CD4-positive, alpha-beta T cell treated with Interleukin-15 for 1 hour (primary cell): ENCODE measurements at regions not wholly inside any gene's neighbourhood (a gene's known extent, or its start where the extent isn't known, plus 50 kb on each side); places are given as distances from the start of the nearest gene placed in this dataset.

Experiments used
- DNase-seq: peaks from one replicate; pipeline ENCODE4 v3.0.0-alpha.2; 2020

- DNase-seq = no peak
Measured at GRCh38 chr9:108166519-108166918, 677.0 kb upstream of the KLF4 start.

DNA sequence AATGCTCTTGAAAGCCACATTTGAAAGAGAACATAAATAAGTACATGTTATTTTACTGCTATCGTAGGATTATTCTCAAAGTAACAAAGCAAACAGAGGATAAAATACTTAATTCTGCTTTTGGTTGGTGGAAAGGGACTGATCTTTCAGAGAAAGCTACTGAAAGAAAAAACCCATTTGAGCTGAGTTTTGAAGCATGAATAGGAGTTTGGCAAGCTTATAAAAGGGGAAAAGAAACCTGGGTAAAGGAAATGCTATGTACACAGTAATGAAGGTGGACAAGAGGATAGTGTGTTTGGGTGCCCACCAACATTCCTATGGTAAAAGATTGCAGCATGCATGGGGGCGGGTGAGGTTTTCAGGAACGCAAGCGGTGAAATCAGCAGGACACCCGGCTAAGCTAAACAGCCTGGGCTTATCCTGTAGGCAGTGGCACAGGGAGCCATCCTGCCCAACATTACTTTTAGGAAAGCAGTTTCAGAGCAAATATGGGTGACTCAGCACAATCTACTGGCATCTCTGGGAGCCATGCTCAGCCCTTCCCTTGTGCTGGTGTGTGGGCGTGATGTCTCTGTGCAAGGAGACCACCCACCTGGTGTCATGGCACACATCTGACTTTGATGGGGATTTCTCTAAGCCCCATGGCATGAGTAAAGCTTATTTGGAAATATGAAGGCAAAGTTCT lies 673.9 kb upstream of the KLF4 start:
- DNase-seq = no peak

- no peak for DNase-seq
Measured at GRCh38 chr9:108162664-108163063, 673.1 kb upstream of the KLF4 start.

GRCh38 chr9:108161503-108161902 lies 671.9 kb upstream of the KLF4 start:
- DNase-seq = no peak

DNA sequence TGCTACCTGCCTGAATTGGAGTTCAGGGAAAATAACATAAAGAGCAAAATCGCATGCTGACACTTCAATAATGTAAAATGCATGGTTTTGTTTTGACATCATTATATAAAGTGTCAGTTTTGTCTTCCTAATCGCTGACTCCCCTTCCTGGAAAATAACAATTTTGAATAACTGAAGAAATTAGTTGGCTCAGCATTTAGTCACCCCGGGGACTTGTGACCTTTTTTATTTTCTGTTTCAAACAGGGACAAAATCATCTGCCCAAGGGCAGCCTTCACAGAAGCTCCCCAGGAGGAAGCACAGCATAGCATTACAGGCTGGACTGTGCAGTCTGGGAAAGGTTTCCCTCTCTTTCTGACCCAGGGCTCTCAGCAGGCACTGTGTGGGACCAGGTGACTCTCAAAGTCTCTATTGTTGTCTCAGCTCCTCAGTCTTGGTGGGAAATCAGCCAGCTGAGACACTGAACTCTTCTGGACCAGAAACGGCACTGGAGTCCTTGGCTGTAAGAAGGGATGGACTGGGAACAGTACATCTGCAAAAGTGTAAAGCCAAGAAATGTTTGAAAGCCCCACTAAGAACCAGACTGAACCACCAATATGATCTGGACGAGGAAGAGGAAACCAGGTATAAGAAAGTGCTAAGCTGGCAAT lies 671.3 kb upstream of the KLF4 start:
- DNase-seq = no peak

- no peak for DNase-seq
Measured at GRCh38 chr9:108160039-108160438, 670.5 kb upstream of the KLF4 start.

DNA sequence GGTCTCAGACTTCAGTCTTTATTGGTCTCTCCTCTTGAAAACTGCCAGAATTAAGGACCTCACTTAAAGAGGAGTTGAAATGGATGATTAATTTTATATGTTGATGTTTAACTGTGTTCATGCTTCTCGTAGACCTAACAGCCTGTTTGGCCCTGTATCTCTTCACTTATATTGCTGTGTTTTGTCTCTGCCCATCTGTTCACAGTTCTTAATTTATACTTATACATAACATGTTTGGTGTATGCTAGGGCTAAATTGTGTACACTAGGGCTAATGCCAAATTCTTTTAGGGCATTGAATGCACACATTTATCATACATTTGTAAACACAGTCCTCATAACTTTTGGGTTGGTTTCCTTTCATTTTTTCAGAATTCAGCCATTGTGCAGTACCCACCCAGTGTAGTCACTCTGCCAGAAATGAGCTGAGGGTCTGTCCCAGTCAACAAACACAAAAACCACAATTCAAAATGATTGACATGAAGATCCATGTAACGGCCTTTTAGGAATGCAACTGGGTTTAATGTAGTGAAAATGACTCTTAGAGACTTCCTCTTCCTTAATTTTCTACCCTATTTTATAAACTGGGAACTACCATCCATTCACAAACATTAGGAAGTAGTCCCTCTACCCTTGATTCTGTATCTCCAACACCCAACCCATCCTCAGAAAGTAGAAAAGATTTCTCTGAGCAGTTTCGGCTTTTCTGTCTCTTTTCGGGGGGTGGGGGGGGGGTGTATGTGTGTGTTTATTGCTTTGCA lies 668.8 kb upstream of the KLF4 start:
- DNase-seq = no peak

DNA sequence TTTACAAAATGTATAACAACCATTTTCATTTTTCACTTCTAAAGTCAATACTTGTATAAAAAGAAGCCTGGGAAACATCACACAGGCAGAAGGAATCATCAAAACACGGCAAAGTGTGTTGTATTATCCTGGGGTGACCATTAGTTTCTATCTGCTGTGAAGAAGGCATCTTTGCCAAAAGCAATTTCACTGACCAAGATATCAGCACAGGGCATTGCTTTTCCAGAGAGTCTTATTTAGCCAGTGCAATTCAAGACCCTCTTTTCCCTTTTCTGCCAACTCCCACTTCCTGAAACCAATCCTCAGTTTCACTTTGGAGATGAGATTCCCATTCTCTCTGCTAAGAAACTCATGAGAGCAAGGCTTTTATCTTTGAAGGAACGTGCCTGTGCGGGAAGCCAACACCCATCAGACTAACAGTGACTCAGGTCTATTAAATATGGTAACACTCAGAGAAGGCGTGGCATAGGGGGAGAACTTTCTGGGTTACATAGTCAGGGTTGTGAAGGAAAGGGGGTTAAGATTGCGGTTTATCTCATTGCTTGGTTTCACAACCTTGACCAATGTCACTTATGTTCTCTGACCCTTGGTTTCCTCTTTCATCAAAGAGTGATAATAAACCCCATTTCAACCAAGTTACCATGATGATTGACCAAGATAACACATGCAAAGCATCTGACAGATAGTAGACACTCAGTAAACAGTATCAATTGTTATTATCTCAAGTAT lies 666.9 kb upstream of the KLF4 start:
- DNase-seq = no peak

DNA sequence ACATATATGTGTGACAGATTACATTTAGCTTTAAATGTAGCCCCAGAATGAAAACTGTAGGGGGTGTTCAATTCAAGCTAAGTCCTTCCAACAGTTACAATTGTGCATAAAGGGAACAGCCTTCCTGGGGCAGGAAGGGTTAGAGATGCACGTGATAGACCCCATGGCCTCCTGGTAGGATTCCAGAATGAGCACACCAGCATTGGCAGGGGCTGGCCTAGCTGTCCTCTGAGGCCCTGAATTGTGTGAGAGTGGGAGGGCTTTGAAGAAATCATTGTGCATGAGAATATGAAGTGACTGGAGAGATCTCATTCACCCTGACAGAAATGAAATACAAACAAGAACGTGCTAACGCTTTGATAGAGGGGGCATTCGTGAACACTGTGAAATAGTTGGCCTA lies 663.8 kb upstream of the KLF4 start:
- DNase-seq = no peak

GRCh38 chr9:108150736-108151586 lies 661.4 kb upstream of the KLF4 start:
- DNase-seq = no peak

DNA sequence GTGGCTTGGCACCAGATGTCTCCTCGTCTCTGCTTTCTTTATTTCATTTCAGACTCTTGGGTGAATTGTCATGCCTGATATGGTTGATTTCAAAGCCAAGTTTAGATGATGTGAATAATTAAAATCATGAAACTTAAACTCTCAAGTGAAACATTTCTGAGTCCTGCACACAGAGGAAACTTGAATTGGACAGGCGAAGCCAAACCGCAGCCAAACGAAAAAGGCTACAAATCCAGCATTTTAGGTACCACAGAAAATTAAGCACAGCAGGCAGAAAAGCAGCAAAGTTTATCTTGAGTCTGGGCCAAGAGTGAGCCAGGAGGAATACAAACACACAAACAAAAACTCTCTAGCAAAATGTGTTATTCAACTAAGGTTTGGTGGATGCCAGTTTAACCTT lies 659.8 kb upstream of the KLF4 start:
- DNase-seq = no peak

GRCh38 chr9:108142504-108143201 lies 653.1 kb upstream of the KLF4 start:
- DNase-seq = no peak

DNA sequence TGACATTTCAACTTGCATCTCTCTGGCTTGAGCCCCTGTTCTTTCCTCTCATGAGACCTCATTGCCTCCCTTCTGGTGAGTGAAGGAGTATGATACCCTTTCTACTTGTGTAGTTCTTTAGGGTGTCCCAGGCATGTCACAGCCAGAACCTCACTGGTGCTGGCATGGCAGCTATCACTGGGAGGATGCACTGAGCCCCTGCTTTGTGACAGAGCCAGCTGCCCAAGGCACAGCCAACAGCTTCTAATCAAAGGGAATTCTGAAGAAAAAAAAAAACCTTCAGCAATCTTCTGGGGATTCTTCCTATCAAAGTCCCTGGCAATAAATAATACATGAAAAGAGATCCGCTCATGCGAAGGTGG lies 652.6 kb upstream of the KLF4 start:
- no peak for DNase-seq

DNA sequence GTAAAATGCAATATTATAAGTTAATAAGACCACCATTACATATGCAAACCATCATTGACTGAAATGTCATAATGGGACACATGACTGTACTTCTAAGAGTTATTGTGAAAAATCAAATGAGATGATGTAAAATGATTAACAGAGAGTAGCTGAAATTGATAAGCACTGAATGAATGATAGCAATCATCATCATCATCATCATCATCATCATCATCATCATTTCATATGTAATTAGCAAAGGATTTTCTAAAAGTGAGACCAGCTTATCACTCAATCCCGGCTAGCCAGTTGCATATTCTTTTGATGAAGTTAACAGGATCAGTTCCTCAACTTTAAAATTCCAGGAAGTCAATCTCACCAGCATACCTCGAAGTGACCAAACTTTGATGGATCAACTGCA lies 650.3 kb upstream of the KLF4 start:
- no peak for DNase-seq

- no peak for DNase-seq
Measured at GRCh38 chr9:108138516-108138915, 648.9 kb upstream of the KLF4 start.

- DNase-seq = no peak
Measured at GRCh38 chr9:108136656-108137055, 647.1 kb upstream of the KLF4 start.

GRCh38 chr9:108134486-108135128 lies 645.0 kb upstream of the KLF4 start:
- no peak for DNase-seq

- DNase-seq = no peak
Measured at GRCh38 chr9:108133680-108134079, 644.1 kb upstream of the KLF4 start.

- DNase-seq = no peak
Measured at GRCh38 chr9:108133101-108133500, 643.5 kb upstream of the KLF4 start.

DNA sequence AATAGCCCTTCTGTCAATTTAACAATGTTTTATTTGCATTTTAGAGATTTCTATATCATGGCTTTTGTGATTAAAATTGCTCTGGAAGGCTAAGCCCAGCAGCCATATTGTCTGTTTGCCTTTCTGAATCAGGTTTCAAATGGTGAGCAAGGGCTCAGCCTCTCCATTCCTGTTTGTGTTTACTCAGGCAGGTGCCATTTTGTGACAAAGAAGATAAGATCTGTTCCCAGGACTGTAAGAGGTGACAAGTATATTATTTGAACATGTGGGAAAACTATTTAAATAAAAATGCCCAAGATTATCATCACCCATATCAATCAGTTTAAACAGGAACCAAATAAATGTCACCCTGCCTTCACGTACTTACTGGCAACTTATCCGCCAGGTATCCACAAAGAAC lies 641.3 kb upstream of the KLF4 start:
- no peak for DNase-seq

- DNase-seq = no peak
Measured at GRCh38 chr9:108125625-108126024, 636.1 kb upstream of the KLF4 start.
